ENCODE measurements at regions not wholly inside any gene's neighbourhood (a gene's known extent, or its start where the extent isn't known, plus 50 kb on each side); places are given as distances from the start of the nearest gene placed in this dataset.
"Not testable (repeated sequence)": the region's sequence is repeated elsewhere in the genome, so short reads cannot be mapped to it uniquely, and the experiment has no call there.

GRCh38 chr2:95691210-95691609 lies 99.4 kb downstream of the TRIM43 start:
- DNase-seq (ENCODE audit: low read depth, low spot score); H3K9me3 ChIP-seq (ENCODE audit: control insufficient read depth, insufficient read depth, low read depth, low read length); H3K36me3 ChIP-seq (ENCODE audit: control insufficient read depth, insufficient read depth, low read length); POLR2A ChIA-PET; CTCF ChIA-PET; H3K4me3 ChIP-seq (ENCODE audit: low read depth in 2 of 2, low read length in 2 of 2); BruUV-seq (replicated peaks); H3K27ac ChIP-seq (ENCODE audit: low read length); ATAC-seq; H3K4me1 ChIP-seq (ENCODE audit: control insufficient read depth, insufficient read depth, low read length); H3K27me3 ChIP-seq (ENCODE audit: control insufficient read depth, insufficient read depth, low read length); intact Hi-C loops (cut with micrococcal nuclease; ENCODE audit: unreplicated experiment); in situ Hi-C loops (cut with HindIII; ENCODE audit: low pct_unique_long_range_greater_than_20kb, low sequenced_read_pairs): not testable (repeated sequence)

DNA sequence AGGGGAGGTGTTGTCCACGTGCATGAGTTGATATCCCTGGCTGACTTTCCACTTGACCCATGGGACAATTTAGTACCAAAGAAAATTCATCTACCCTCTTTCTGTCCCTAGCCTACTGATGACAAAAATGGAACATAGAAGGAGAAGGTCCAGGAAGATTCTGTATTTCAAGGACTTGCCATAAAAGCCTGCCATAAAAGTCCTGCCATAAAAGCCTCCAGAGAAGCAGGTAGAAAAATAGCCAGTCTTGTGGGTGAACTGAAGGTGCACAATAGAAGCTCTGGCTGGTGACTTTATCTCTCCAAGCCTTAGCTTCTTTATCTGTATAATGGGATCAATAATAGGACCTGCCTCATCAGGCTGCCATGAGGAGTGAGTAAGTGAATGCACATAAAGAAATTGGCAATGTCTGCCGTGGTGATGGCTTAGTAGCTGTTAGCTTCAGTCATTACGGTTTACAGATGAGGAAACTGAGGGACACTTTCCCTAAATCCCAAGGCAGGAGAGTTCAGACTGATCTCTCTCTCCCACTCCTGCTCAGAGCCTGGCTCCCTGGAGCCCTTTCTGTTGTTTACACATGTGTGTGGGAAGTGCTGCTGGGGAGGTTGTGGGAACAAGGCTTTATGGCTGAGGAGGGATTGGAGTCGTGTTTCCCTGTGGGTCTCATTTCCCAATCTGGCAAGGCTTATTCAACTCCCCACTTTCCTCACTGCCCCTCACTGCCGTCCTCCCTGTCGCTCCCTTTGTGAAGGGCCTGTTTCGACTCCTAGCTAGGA lies 101.5 kb downstream of the TRIM43 start:
- POLR2A ChIA-PET; H3K4me3 ChIP-seq (ENCODE audit: low read depth in 2 of 2, low read length in 2 of 2); ATAC-seq; H3K27ac ChIP-seq (ENCODE audit: low read length); in situ Hi-C loops (cut with HindIII; ENCODE audit: low pct_unique_long_range_greater_than_20kb, low sequenced_read_pairs); H3K4me1 ChIP-seq (ENCODE audit: control insufficient read depth, insufficient read depth, low read length); BruUV-seq (replicated peaks); H3K27me3 ChIP-seq (ENCODE audit: control insufficient read depth, insufficient read depth, low read length); DNase-seq (ENCODE audit: low read depth, low spot score); intact Hi-C loops (cut with micrococcal nuclease; ENCODE audit: unreplicated experiment); H3K9me3 ChIP-seq (ENCODE audit: control insufficient read depth, insufficient read depth, low read depth, low read length); H3K36me3 ChIP-seq (ENCODE audit: control insufficient read depth, insufficient read depth, low read length); CTCF ChIA-PET: not testable (repeated sequence)

- ChIA-PET CTCF (no interaction called here), POLR2A (no interaction called here)
- intact Hi-C loops (cut with micrococcal nuclease; ENCODE audit: unreplicated experiment) (no loop called here), in situ Hi-C loops (cut with HindIII; ENCODE audit: low pct_unique_long_range_greater_than_20kb, low sequenced_read_pairs) (no loop called here)
- no TSS peak for BruUV-seq (replicated peaks)
- H3K36me3 ChIP-seq (ENCODE audit: control insufficient read depth, insufficient read depth, low read length) = no peaks in the 10 kb centered on the region
- H3K27ac ChIP-seq (ENCODE audit: low read length) = no peak overlapping the region
- DNase-seq (ENCODE audit: low read depth, low spot score) (no peak), ATAC-seq (no peak)
- TF ChIP-seq POLR2AphosphoS5 (IDR thresholded peaks at IDR 0.05; ENCODE audit: low read depth, low read length) (no peak), CTCF (IDR thresholded peaks at IDR 0.05) (no peak), REST (IDR thresholded peaks at IDR 0.05; ENCODE audit: insufficient read depth in 1 of 2, low read depth in 2 of 2, low read length in 1 of 2) (no peak), TCF7L2 (IDR thresholded peaks at IDR 0.05; ENCODE audit: low read depth, low read length) (no peak), SIN3A (IDR thresholded peaks at IDR 0.05; ENCODE audit: borderline replicate concordance, insufficient read depth, low read depth, low read length) (no peak)
- H3K4me3 ChIP-seq (ENCODE audit: low read depth in 2 of 2, low read length in 2 of 2) = no peak overlapping the region
- peaks cover 8% of the 10 kb centered on the region for H3K27me3 ChIP-seq (ENCODE audit: control insufficient read depth, insufficient read depth, low read length)
- H3K9me3 ChIP-seq (ENCODE audit: control insufficient read depth, insufficient read depth, low read depth, low read length) = no peaks in the 10 kb centered on the region
- H3K4me1 ChIP-seq (ENCODE audit: control insufficient read depth, insufficient read depth, low read length) = no peaks in the 10 kb centered on the region
These were observed 103.8 kb downstream of the TRIM43 start for GRCh38 chr2:95695613-95696012.

Measured in Panc1 (cell line).